ENCODE measurements at regions not wholly inside any gene's neighbourhood (a gene's known extent, or its start where the extent isn't known, plus 50 kb on each side); places are given as distances from the start of the nearest gene placed in this dataset.
"Not testable (repeated sequence)": the region's sequence is repeated elsewhere in the genome, so short reads cannot be mapped to it uniquely, and the experiment has no call there.

DNA sequence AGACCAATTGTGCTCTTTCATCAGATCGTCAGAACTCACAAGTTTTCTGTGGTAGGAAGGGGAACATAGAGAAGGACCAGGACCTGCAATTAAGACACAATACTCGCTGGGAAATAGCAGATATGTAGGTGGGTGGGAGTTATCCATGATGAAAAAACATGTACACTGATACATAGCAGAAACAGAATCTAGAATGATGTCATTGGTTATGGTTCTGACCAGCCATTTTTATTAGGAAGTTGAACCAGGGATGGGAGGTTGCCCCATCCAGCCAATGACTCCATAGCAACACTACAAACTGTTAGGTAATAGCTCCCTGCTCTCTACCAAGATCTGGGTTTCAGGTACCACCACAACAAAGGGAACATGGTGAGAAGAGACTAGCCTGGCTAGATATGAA, 393.5 kb upstream of the PBX1 start:
- no peak for DNase-seq
- H3K9me3 ChIP-seq, result no peaks in the 10 kb centered on the region
- no peaks in the 10 kb centered on the region for H3K4me1 ChIP-seq (ENCODE audit: insufficient read depth)
- H3K36me3 ChIP-seq, result no peaks in the 10 kb centered on the region
- H3K27me3 ChIP-seq, result no peaks in the 10 kb centered on the region
- 76 to 87% (median 77%) methylated on average over 2 of the region's 2 CpGs for WGBS, 3 donors
- no peak overlapping the region for H3K4me3 ChIP-seq
- no peak overlapping the region for H3K27ac ChIP-seq
- TF ChIP-seq POLR2A (IDR thresholded peaks at IDR 0.05) (no peak), EP300 (IDR thresholded peaks at IDR 0.05) (no peak)
- TF ChIP-seq, protein P1, sequence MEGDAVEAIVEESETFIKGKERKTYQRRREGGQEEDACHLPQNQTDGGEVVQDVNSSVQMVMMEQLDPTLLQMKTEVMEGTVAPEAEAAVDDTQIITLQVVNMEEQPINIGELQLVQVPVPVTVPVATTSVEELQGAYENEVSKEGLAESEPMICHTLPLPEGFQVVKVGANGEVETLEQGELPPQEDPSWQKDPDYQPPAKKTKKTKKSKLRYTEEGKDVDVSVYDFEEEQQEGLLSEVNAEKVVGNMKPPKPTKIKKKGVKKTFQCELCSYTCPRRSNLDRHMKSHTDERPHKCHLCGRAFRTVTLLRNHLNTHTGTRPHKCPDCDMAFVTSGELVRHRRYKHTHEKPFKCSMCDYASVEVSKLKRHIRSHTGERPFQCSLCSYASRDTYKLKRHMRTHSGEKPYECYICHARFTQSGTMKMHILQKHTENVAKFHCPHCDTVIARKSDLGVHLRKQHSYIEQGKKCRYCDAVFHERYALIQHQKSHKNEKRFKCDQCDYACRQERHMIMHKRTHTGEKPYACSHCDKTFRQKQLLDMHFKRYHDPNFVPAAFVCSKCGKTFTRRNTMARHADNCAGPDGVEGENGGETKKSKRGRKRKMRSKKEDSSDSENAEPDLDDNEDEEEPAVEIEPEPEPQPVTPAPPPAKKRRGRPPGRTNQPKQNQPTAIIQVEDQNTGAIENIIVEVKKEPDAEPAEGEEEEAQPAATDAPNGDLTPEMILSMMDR (IDR thresholded peaks at IDR 0.05), result no peak
- intact Hi-C loops (cut with DNase I), result no loop called here

DNA sequence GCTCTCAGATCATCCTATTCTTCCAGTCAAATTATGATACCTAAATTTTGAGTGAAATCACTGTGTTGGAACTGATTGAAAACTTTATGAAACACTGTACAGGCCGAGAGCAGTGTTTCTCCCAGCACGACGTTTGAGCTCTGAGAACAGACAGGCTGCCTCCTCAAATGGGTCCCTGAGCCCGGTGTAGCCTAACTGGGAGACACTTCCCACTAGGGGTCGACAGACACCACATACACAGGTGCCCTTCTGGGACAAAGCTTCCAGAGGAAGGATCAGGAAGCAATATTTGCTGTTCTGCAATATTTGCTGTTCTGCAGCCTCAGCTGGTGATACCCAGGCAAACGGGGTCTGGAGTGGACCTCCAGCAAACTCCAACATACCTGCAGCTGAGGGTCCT, 392.5 kb upstream of the PBX1 start:
- 63 to 68% (median 63%) methylated on average over 6 of the region's 6 CpGs for WGBS, 3 donors

DNA sequence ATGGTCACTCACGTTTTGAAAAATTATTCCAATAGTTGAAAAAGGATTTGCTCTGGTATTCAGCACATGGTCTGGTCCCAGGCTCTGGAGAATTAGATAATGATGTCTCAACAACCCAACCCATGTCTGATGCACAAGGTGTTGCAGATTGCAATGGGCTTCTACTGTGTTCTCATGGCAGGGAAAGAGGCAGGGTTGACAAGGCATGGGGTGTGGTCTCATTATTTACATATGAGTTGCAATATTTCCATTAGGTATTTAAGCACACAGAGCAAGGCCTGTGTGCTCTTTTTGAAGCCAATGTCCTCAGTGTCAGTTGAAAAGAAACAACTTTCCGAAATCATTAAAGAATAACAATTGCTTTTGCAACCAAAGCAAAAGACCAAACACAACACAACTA, 381.9 kb upstream of the PBX1 start:
- no peaks in the 10 kb centered on the region for H3K36me3 ChIP-seq
- no peak overlapping the region for H3K4me3 ChIP-seq
- TF ChIP-seq EP300 (IDR thresholded peaks at IDR 0.05), result no peak
- TF ChIP-seq POLR2A (IDR thresholded peaks at IDR 0.05), result no peak
- TF ChIP-seq, protein P1 (IDR thresholded peaks at IDR 0.05), result no peak
- H3K27ac ChIP-seq, result no peak overlapping the region
- intact Hi-C loops (cut with DNase I), result no loop called here
- no peaks in the 10 kb centered on the region for H3K4me1 ChIP-seq (ENCODE audit: insufficient read depth)
- no peaks in the 10 kb centered on the region for H3K9me3 ChIP-seq
- no peaks in the 10 kb centered on the region for H3K27me3 ChIP-seq
- no peak for DNase-seq
- 69 to 87% (median 84%) methylated on average over 2 of the region's 2 CpGs for WGBS, 3 donors

More for the DNA sequence above, 392.5 kb upstream of the PBX1 start:
- H3K4me3 ChIP-seq; intact Hi-C loops (cut with DNase I); H3K27me3 ChIP-seq; H3K9me3 ChIP-seq; H3K4me1 ChIP-seq (ENCODE audit: insufficient read depth); H3K27ac ChIP-seq; H3K36me3 ChIP-seq: not testable (repeated sequence)
- peak in 2 of 5 donors; percentile 8 to 25 for DNase-seq

DNA sequence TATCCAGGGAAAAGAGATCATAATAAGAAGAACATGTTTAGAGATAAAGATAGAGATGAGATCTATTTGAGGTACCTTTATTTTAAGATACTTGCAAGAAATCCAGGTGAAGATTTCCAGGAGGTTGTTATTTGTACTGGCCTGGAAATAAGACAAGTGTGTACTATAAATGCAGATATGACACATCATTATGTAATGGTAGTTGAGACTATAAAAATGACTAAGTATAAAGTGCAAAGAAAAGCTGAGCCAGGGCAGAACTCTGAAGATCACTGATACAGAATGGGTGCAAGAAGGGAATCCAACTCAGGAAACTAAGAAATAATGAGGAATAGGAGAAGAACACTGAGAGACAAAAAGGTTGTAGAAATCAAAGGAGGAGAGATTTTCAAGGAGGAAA, 378.2 kb upstream of the PBX1 start:
- intact Hi-C loops (cut with DNase I), result no loop called here
- Histone ChIP-seq H3K36me3 (no peaks in the 10 kb centered on the region), H3K27ac (no peak overlapping the region), H3K4me1 (ENCODE audit: insufficient read depth) (no peaks in the 10 kb centered on the region), H3K4me3 (no peak overlapping the region), H3K27me3 (no peaks in the 10 kb centered on the region), H3K9me3 (no peaks in the 10 kb centered on the region)
- TF ChIP-seq, protein P1 (IDR thresholded peaks at IDR 0.05), result no peak
- TF ChIP-seq EP300 (IDR thresholded peaks at IDR 0.05) (no peak), POLR2A (IDR thresholded peaks at IDR 0.05) (no peak)
- DNase-seq, result no peak

DNA sequence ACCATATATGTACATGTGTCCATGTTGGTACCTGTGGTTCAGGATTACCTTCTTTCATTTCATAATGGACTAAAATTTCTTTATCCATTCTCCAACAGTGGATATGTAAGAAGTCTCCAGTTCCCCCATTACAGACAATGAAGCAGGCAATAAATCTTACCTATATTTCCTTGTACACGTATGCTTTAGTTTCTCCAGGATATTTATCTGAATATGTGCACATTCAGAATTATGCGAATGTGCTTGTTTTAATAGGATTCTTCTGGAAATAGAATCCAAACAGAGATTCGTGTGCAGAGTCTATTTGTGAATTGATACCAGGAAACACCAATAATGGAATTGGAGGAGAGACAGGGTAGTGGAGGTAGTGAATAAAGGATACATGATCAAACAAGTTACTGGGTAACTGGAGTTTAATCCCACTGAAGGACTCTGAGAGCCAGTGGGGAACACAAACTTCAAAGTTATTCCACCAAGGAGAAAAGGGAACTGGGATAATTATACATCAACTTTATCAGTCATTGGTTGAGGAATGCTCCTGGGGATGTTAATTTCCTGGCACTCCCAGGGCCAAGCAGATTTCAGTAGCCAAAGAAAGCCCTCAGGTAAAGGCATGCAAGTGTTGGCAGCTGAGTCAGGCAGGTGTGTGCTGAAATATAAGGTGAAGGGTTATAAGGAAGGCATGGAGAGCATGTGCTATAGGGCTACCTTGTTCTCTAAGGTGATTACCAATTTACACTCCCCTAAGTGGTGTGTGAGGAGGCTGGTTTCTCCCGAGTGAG, 374.9 kb upstream of the PBX1 start:
- TF ChIP-seq EP300 (IDR thresholded peaks at IDR 0.05) (no peak), POLR2A (IDR thresholded peaks at IDR 0.05) (no peak)
- TF ChIP-seq, protein P1 (IDR thresholded peaks at IDR 0.05), result no peak
- 84 to 87% (median 86%) methylated on average over 4 of the region's 4 CpGs for WGBS, 3 donors
- H3K36me3 ChIP-seq, result no peaks in the 10 kb centered on the region
- H3K27ac ChIP-seq, result no peak overlapping the region
- intact Hi-C loops (cut with DNase I), result no loop called here
- H3K9me3 ChIP-seq, result no peaks in the 10 kb centered on the region
- no peak overlapping the region for H3K4me3 ChIP-seq
- no peaks in the 10 kb centered on the region for H3K27me3 ChIP-seq
- peaks cover 13% of the 10 kb centered on the region for H3K4me1 ChIP-seq (ENCODE audit: insufficient read depth)
- no peak for DNase-seq
